Activated T-helper 2 cell treated with anti-CD3 and anti-CD28 coated beads, Interferon-gamma antibody, Interleukin-2, Interleukin-4, amounts not matched to agents 10 μg/mL and 5 μg/mL and 100 μg/mL, durations not matched to agents 14 hours and 24 hours and 36 hours (primary cell): ENCODE measurements at regions not wholly inside any gene's neighbourhood (a gene's known extent, or its start where the extent isn't known, plus 50 kb on each side); places are given as distances from the start of the nearest gene placed in this dataset.

Experiments used
- DNase-seq: peaks from one replicate; pipeline ENCODE4 v3.0.0; 2021; ENCODE audit warnings: low spot score
- H3K27ac Mint-ChIP-seq: one replicate; pipeline ENCODE4 v1.8.0; 2021; ENCODE audit warnings: mixed read lengths
- H3K27me3 Mint-ChIP-seq: one replicate; pipeline ENCODE4 v1.8.0; 2021; ENCODE audit warnings: low read depth, mixed read lengths
- H3K36me3 Mint-ChIP-seq: one replicate; pipeline ENCODE4 v1.8.0; 2021; ENCODE audit warnings: low read depth, mixed read lengths
- H3K4me1 Mint-ChIP-seq: one replicate; pipeline ENCODE4 v1.8.0; 2021; ENCODE audit warnings: low read depth, mixed read lengths
- H3K4me3 Mint-ChIP-seq: one replicate; pipeline ENCODE4 v1.8.0; 2021; ENCODE audit warnings: low read depth, mild to moderate bottlenecking, moderate library complexity, mixed read lengths
- H3K9me3 Mint-ChIP-seq: one replicate; pipeline ENCODE4 v1.8.0; 2021; ENCODE audit warnings: mixed read lengths
- intact Hi-C: fragments of 100-400 bp; cut with micrococcal nuclease; formaldehyde crosslinking; loops from one replicate; pipeline ENCODE4 v1.15.1; 2023

- Mint-ChIP-seq H3K9me3 (no peaks in the 10 kb centered on the region), H3K4me3 (no peak overlapping the region), H3K27me3 (no peaks in the 10 kb centered on the region), H3K36me3 (no peaks in the 10 kb centered on the region), H3K27ac (no peak overlapping the region), H3K4me1 (no peaks in the 10 kb centered on the region)
- intact Hi-C loops = no loop called here
- DNase-seq = no peak
Observed at GRCh38 chr1:90786709-90787108, 69.6 kb upstream of the BARHL2 start.

DNA sequence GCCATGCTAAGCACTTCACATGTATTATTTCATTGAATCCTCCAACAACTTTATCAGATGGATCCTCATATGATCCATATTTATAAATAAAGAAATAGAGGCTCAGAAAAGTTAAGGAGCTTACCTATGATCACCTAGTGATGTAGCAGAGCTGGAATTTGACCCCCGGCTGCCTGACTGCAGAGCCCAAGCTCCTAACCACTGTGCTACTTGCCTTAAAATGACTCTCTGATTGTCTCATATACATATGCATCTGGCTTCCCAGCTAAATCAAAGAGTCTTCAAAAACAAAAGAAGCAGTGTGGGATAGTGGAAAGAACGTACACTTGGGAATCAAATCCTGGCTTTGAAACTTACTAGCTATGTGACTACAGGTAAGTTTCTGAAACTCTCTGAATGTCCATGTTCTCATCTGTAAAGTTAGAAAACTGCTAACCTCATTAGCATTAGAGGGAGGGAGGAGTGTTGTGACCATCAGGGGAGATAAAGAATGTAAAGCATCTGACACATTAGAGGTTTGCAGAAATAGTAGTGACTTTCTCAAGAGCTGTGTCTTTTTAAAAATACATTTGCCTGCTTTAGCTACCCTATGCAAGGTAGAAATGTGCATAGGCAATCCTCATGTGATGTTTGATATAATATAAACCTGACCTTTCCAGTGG is 67.2 kb upstream of the BARHL2 start:
- intact Hi-C loops = no loop called here
- Mint-ChIP-seq H3K27me3 (no peaks in the 10 kb centered on the region), H3K4me3 (no peak overlapping the region), H3K9me3 (no peaks in the 10 kb centered on the region), H3K27ac (no peak overlapping the region), H3K36me3 (no peaks in the 10 kb centered on the region), H3K4me1 (no peaks in the 10 kb centered on the region)
- no peak for DNase-seq

- H3K27me3 Mint-ChIP-seq = no peaks in the 10 kb centered on the region
- H3K9me3 Mint-ChIP-seq = no peaks in the 10 kb centered on the region
- no peak overlapping the region for H3K4me3 Mint-ChIP-seq
- intact Hi-C loops = no loop called here
- no peaks in the 10 kb centered on the region for H3K36me3 Mint-ChIP-seq
- H3K27ac Mint-ChIP-seq = no peak overlapping the region
- no peak for DNase-seq
- H3K4me1 Mint-ChIP-seq = no peaks in the 10 kb centered on the region
Observed at GRCh38 chr1:90783181-90783580, 66.1 kb upstream of the BARHL2 start.

GRCh38 chr1:90782046-90782445 is 64.9 kb upstream of the BARHL2 start:
- H3K4me3 Mint-ChIP-seq = no peak overlapping the region
- no peaks in the 10 kb centered on the region for H3K4me1 Mint-ChIP-seq
- H3K36me3 Mint-ChIP-seq = no peaks in the 10 kb centered on the region
- no peaks in the 10 kb centered on the region for H3K9me3 Mint-ChIP-seq
- intact Hi-C loops = no loop called here
- DNase-seq = no peak
- no peak overlapping the region for H3K27ac Mint-ChIP-seq
- peaks cover under 1% of the 10 kb centered on the region for H3K27me3 Mint-ChIP-seq

DNA sequence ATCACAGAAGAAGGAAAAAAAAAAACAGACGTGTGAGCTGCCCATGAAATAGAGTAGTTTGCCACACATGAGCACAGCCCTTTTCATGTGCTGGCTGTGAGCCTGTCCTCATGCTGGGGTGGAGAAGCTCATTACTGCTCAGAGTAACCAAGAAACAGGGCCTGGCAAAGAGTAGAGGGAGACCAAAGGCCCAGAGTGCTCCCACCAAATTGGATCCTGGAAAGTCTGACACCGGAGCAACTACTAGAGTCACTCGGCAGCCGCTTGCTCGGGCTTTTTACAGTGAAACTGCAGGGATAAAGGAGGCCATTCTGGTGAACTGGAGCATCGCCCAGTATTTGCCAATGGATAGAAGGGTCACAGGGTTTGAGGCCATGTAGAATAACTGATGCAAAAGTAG is 64.4 kb upstream of the BARHL2 start:
- intact Hi-C loops = no loop called here
- Mint-ChIP-seq H3K4me1 (no peaks in the 10 kb centered on the region), H3K9me3 (no peaks in the 10 kb centered on the region), H3K27ac (no peak overlapping the region), H3K36me3 (no peaks in the 10 kb centered on the region), H3K27me3 (peaks cover 3% of the 10 kb centered on the region), H3K4me3 (no peak overlapping the region)
- DNase-seq = no peak

DNA sequence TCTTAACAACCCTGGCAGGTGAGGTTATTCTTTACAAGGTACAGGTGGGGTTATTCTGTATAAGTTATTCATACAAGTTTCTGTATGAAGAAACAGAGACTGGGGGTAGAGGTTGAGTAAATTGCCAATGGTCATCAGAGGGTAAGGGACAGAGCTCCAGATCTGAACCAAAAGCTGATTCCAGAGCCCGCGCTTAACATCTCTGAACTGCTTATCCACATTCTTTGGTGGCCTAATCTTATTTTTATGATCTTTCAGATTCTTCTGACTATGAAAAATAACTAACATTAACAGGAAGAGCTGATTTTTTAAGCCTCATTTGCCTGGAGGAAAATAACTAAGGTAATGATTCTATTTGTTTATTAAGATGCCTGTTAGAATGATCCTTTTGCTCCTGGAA is 63.9 kb upstream of the BARHL2 start:
- H3K27me3 Mint-ChIP-seq = peaks cover 4% of the 10 kb centered on the region
- H3K4me1 Mint-ChIP-seq = no peaks in the 10 kb centered on the region
- no peak overlapping the region for H3K27ac Mint-ChIP-seq
- no peaks in the 10 kb centered on the region for H3K36me3 Mint-ChIP-seq
- H3K9me3 Mint-ChIP-seq = no peaks in the 10 kb centered on the region
- no peak overlapping the region for H3K4me3 Mint-ChIP-seq
- no peak for DNase-seq
- intact Hi-C loops = no loop called here

GRCh38 chr1:90779573-90779972 is 62.5 kb upstream of the BARHL2 start:
- intact Hi-C loops = no loop called here
- no peaks in the 10 kb centered on the region for H3K36me3 Mint-ChIP-seq
- H3K27ac Mint-ChIP-seq = no peak overlapping the region
- no peaks in the 10 kb centered on the region for H3K4me1 Mint-ChIP-seq
- H3K4me3 Mint-ChIP-seq = no peak overlapping the region
- no peak for DNase-seq
- H3K9me3 Mint-ChIP-seq = no peaks in the 10 kb centered on the region
- peaks cover 4% of the 10 kb centered on the region for H3K27me3 Mint-ChIP-seq

GRCh38 chr1:90778486-90778885 is 61.4 kb upstream of the BARHL2 start:
- DNase-seq = no peak
- H3K4me1 Mint-ChIP-seq = no peaks in the 10 kb centered on the region
- intact Hi-C loops = no loop called here
- no peaks in the 10 kb centered on the region for H3K36me3 Mint-ChIP-seq
- no peak overlapping the region for H3K4me3 Mint-ChIP-seq
- H3K27ac Mint-ChIP-seq = no peak overlapping the region
- peaks cover 4% of the 10 kb centered on the region for H3K27me3 Mint-ChIP-seq
- no peaks in the 10 kb centered on the region for H3K9me3 Mint-ChIP-seq

- no peaks in the 10 kb centered on the region for H3K4me1 Mint-ChIP-seq
- intact Hi-C loops = no loop called here
Observed at GRCh38 chr1:90773812-90774211, 56.7 kb upstream of the BARHL2 start.

GRCh38 chr1:90768826-90769225 is 51.7 kb upstream of the BARHL2 start:
- intact Hi-C loops = no loop called here
- Mint-ChIP-seq H3K27ac (no peak overlapping the region), H3K36me3 (no peaks in the 10 kb centered on the region), H3K4me1 (peaks cover 4% of the 10 kb centered on the region), H3K27me3 (peaks cover 9% of the 10 kb centered on the region), H3K9me3 (no peaks in the 10 kb centered on the region), H3K4me3 (no peak overlapping the region)
- DNase-seq = no peak

More at GRCh38 chr1:90773812-90774211, 56.7 kb upstream of the BARHL2 start:
- no peak overlapping the region for H3K4me3 Mint-ChIP-seq
- no peaks in the 10 kb centered on the region for H3K9me3 Mint-ChIP-seq
- peaks cover 4% of the 10 kb centered on the region for H3K27me3 Mint-ChIP-seq
- H3K36me3 Mint-ChIP-seq = no peaks in the 10 kb centered on the region
- DNase-seq = no peak
- H3K27ac Mint-ChIP-seq = no peak overlapping the region

- Mint-ChIP-seq H3K27ac (no peak overlapping the region), H3K4me1 (peaks cover 4% of the 10 kb centered on the region), H3K4me3 (no peak overlapping the region), H3K9me3 (no peaks in the 10 kb centered on the region), H3K27me3 (peaks cover 9% of the 10 kb centered on the region), H3K36me3 (no peaks in the 10 kb centered on the region)
- no peak for DNase-seq
- intact Hi-C loops = no loop called here
Observed at GRCh38 chr1:90768098-90768497, 51.0 kb upstream of the BARHL2 start.
